Pulmonary artery endothelial cell (primary cell): ENCODE measurements at regions not wholly inside any gene's neighbourhood (a gene's known extent, or its start where the extent isn't known, plus 50 kb on each side); places are given as distances from the start of the nearest gene placed in this dataset.

ENCODE experiments used
- DNase-seq: peaks from one replicate; pipeline ENCODE4 v3.0.0-alpha.2; 2011; ENCODE audit warnings: low read depth, low spot score

- no peak for DNase-seq
These were observed 604.0 kb upstream of the LMCD1 start for GRCh38 chr3:7897655-7898054.

GRCh38 chr3:7913283-7913682 is 588.3 kb upstream of the LMCD1 start:
- DNase-seq: no peak

- no peak for DNase-seq
These were observed 586.3 kb upstream of the LMCD1 start for GRCh38 chr3:7915356-7915755.

GRCh38 chr3:7917443-7918151 is 584.0 kb upstream of the LMCD1 start:
- DNase-seq: no peak

- no peak for DNase-seq
These were observed 581.4 kb upstream of the LMCD1 start for GRCh38 chr3:7920211-7920610.

- DNase-seq: no peak
These were observed 577.4 kb upstream of the LMCD1 start for GRCh38 chr3:7924228-7924627.

- no peak for DNase-seq
These were observed 574.6 kb upstream of the LMCD1 start for GRCh38 chr3:7927015-7927414.

- DNase-seq: no peak
These were observed 573.8 kb upstream of the LMCD1 start for GRCh38 chr3:7927864-7928263.

- DNase-seq: no peak
These were observed 572.2 kb upstream of the LMCD1 start for GRCh38 chr3:7929319-7929889.

GRCh38 chr3:7934362-7934761 is 567.3 kb upstream of the LMCD1 start:
- DNase-seq: no peak

GRCh38 chr3:7947930-7948329 is 553.7 kb upstream of the LMCD1 start:
- no peak for DNase-seq

- DNase-seq: no peak
These were observed 550.7 kb upstream of the LMCD1 start for GRCh38 chr3:7950890-7951289.

GRCh38 chr3:7953449-7954014 is 548.1 kb upstream of the LMCD1 start:
- DNase-seq: no peak

- no peak for DNase-seq
These were observed 544.6 kb upstream of the LMCD1 start for GRCh38 chr3:7957024-7957423.

GRCh38 chr3:7959094-7959493 is 542.5 kb upstream of the LMCD1 start:
- no peak for DNase-seq

GRCh38 chr3:7960601-7961000 is 541.0 kb upstream of the LMCD1 start:
- no peak for DNase-seq

GRCh38 chr3:7962301-7962700 is 539.3 kb upstream of the LMCD1 start:
- DNase-seq: no peak

GRCh38 chr3:7964899-7965298 is 536.7 kb upstream of the LMCD1 start:
- no peak for DNase-seq

GRCh38 chr3:7973006-7973405 is 528.6 kb upstream of the LMCD1 start:
- DNase-seq: no peak

GRCh38 chr3:7977245-7978086 is 524.2 kb upstream of the LMCD1 start:
- DNase-seq: no peak

GRCh38 chr3:7978087-7978422 is 523.6 kb upstream of the LMCD1 start:
- DNase-seq: no peak

- DNase-seq: no peak
These were observed 519.5 kb upstream of the LMCD1 start for GRCh38 chr3:7982126-7982525.
